Fibroblast of the aortic adventitia (primary cell): ENCODE measurements at regions not wholly inside any gene's neighbourhood (a gene's known extent, or its start where the extent isn't known, plus 50 kb on each side); places are given as distances from the start of the nearest gene placed in this dataset.

ENCODE experiments used
- DNase-seq: peaks from one replicate; pipeline ENCODE4 v3.0.0-alpha.2; 2010; ENCODE audit warnings: low read depth
- H3K4me3 ChIP-seq: 2 replicates; pipeline ENCODE4 v1.5.1; 2011; ENCODE audit warnings: low read depth, mild to moderate bottlenecking, control low read depth, low read length, moderate library complexity
- CTCF ChIP-seq: IDR thresholded peaks from 2 replicates; pipeline ENCODE4 v1.5.1; 2011; ENCODE audit warnings: mild to moderate bottlenecking, low read length, control low read depth, inconsistent platforms; ENCODE audit not compliant: insufficient read depth

DNA sequence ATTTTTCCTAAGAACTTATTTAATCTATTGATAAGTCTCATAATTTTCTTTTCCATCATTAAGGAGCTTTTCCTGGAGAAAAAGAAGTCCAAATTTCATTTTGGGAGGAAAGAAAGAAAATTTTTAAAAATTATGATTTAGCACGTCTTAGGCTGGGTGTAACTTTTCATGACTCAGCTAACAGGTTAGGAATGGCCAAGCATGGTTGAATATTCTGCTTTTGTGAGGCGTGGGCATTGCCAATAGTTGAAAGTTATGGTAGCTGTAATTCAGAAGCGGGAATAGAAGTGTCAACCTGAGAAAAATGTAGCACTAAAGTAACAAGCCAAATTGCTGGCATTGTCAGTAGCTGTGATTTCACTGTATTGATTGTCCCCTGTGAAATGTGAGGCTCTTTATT is 77.2 kb upstream of the ARID1B start:
- TF ChIP-seq CTCF: no peak
- H3K4me3 ChIP-seq: no peak overlapping the region
- DNase-seq: no peak

DNA sequence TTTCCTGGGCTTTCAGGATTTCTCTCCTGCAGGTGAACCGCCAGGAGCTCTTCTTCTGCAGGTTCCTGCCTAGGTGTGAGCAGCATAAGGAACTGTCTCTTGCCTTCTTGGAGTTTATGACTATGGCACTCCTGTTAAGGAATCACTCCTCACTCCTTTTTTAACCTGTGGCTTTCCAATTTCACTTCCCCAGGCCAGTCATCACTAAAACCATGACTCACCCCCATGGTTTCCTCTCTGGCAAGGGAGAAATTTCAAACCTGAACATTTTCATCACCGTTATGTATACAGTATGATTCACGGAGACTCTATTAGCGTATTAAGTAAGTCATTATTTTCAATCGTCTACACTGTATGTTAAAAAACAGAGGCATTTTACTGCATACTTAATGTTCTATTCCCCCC is 78.2 kb upstream of the ARID1B start:
- no peak for TF ChIP-seq CTCF
- DNase-seq: peak; percentile 68
- no peak overlapping the region for H3K4me3 ChIP-seq

- TF ChIP-seq CTCF: no peak
- H3K4me3 ChIP-seq: no peak overlapping the region
- no peak for DNase-seq
Measured at GRCh38 chr6:156698239-156699016, 78.8 kb upstream of the ARID1B start.

- TF ChIP-seq CTCF: no peak
- DNase-seq: no peak
- no peak overlapping the region for H3K4me3 ChIP-seq
Measured at GRCh38 chr6:156697225-156697830, 79.8 kb upstream of the ARID1B start.

- TF ChIP-seq CTCF: no peak
- no peak for DNase-seq
- H3K4me3 ChIP-seq: no peak overlapping the region
Measured at GRCh38 chr6:156695742-156696141, 81.4 kb upstream of the ARID1B start.

DNA sequence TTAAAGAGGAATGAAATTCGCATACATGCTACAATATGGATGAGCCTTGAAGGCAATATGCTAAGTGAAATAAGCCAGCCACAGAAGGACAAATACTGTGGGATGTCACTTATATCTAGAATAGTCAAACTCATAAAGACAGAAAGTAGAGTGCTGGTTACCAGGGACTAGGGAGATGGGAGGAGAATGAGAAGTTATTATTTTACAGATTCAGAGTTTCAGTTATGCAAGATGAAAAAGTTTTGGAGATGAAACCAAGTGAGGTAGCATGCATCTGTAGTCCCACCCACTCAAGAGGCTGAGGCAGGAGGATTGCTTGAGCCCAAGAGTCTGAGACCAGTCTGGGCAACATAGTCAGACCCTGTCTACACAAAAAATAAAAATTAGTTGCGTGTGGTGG is 82.5 kb upstream of the ARID1B start:
- no peak for TF ChIP-seq CTCF

More for the DNA sequence above, 82.5 kb upstream of the ARID1B start:
- H3K4me3 ChIP-seq: no peak overlapping the region
- no peak for DNase-seq
